ENCODE measurements at regions not wholly inside any gene's neighbourhood (a gene's known extent, or its start where the extent isn't known, plus 50 kb on each side); places are given as distances from the start of the nearest gene placed in this dataset.
"Not testable (repeated sequence)": the region's sequence is repeated elsewhere in the genome, so short reads cannot be mapped to it uniquely, and the experiment has no call there.

DNA sequence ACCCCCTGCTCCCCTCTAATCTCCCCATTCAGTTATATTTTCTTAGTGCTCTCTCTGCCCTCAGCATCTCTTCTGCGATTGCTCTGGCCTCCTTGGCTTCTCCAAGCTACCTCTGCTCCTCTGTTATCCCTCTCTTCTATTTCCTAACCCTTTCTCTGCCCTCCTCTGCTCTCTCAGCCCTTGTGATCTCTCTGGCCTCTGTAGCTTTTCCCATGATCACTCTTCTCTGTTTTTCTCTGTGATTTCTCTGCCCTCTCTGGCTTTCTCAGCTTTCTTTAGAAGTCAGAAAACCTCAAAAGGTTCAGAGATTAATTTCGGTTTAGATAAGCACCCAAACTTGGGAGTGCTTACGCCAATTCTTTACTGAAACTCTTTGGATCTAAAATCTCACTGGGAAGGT lies 795.0 kb downstream of the DIAPH3 start:
- no peak for DNase-seq (ENCODE audit: low spot score)
- intact Hi-C loops (cut with DNase I), result no loop called here

DNA sequence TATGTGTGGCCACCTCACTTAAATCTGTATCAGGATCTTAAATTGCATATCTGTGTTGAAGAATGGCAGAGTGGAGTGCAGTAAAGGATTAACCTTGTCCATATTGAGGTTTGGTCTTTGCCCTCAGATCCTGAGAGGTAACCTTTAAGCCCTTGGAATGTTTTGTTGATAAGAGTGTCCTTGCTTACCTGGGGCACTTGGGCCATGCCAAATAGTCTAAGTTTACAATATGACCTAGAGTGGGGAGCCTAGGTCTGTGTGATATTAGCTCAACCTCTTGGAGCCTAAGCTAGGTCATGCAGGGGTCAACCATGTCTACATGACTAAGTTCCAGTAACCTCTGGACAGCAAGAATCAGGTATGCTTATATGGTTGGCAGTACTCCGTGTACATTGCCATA lies 792.5 kb downstream of the DIAPH3 start:
- intact Hi-C loops (cut with DNase I), result no loop called here
- DNase-seq (ENCODE audit: low spot score), result no peak

DNA sequence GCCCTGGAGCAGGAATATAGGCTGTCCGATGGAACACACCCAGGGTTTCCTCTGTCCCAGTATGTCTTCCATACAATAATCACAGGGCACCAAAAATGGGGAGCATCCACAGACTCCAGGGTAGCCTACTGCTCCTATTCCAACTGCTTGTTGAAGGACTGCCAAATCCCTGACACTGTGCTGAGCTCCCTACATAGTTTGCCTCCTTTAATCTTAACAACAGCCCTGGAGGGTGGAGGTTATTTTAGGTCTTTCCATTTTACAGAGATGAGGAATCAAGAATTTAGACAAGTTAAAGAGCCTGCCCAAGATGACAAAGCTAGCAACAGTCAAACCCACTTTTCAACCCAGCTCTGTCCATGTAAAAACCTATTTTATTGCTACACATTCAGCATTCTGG lies 790.4 kb downstream of the DIAPH3 start:
- intact Hi-C loops (cut with DNase I), result no loop called here
- no peak for DNase-seq (ENCODE audit: low spot score)

DNA sequence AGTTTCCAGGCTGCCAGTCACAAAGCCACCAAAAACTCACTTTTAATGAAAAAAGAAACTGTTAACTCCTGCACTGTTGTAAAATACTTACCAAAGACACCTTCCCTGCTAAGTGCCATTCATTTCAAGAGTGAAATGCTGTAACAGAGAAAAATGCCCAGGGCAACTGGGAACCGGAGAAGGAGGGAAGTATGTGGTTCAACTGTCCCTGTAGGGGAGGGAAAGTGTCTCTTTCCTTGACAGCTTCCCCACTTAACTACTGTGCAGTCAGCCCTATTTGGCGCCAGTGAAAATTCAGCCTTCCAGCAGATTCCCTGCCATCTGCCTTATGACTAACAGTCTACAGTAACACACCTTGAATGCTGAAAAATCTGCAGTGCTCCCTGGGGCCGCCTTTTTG lies 789.0 kb downstream of the DIAPH3 start:
- no peak for DNase-seq (ENCODE audit: low spot score)
- intact Hi-C loops (cut with DNase I), result no loop called here

DNA sequence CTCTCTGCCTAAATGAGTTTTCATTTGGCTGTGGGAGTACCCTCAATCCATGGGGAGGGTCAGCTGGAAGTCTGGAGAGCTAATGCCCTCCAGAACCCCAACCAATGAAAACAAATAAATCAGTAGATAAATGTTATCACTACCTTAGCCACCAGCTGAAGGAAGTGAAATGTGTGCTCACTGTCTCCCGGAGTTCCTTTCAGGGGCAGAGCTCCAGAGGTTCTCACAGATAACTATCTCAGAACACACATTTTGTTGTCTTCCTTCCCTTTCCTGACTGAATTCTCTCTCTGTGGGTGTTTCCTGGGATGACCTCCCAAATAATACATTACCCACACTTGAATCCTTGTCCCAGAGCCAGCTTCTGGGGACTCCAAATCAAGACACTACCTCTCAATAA lies 779.6 kb downstream of the DIAPH3 start:
- intact Hi-C loops (cut with DNase I), result no loop called here
- no peak for DNase-seq (ENCODE audit: low spot score)

DNA sequence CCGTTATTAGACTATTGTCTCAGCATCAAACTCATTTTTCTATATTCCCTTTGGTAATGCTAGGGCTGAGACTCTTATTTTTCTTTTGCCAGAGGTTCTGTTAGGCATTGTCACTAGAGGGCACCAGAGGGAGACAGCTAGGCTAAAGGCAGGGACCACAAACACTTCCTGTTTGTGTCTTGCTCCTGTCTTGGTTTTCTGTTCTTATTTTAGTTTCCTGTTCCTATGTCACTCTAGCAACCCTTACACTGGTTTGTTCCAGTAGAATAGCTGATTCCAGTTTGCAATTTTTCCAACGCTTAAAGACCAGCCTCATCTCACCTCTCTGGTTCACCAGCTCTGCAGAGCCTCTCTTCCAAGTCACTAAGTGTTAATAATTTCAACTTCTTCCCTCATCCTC lies 772.0 kb downstream of the DIAPH3 start:
- intact Hi-C loops (cut with DNase I), result loop anchor here in 1 of 2 donors (5.0 kb wide), 1 partner anchor 286 kb away; no protein-coding TSS in a partner anchor

DNA sequence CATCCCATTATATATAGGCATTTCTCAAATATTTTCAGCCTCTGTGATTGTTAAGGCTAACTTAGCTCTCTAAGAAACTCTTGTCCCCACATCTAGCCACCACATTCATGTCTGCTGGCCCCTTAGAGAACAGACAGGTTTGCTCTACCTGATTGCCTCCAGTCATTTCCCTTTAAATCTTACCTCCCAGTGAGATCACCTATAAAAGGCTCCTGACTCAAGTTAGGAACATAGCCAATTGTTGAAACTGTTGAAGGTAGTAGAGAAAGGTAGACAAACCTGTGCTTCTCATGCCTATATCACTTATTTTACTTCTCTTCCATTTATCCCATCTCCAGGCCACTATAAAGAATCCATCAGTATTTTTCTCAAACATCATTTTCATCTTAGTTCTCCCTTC lies 771.4 kb downstream of the DIAPH3 start:
- intact Hi-C loops (cut with DNase I), result loop anchor here in 1 of 2 donors (5.0 kb wide), 1 partner anchor 285 kb away; no protein-coding TSS in a partner anchor
- DNase-seq (ENCODE audit: low spot score), result no peak

More for the DNA sequence above, 772.0 kb downstream of the DIAPH3 start:
- no peak for DNase-seq (ENCODE audit: low spot score)

DNA sequence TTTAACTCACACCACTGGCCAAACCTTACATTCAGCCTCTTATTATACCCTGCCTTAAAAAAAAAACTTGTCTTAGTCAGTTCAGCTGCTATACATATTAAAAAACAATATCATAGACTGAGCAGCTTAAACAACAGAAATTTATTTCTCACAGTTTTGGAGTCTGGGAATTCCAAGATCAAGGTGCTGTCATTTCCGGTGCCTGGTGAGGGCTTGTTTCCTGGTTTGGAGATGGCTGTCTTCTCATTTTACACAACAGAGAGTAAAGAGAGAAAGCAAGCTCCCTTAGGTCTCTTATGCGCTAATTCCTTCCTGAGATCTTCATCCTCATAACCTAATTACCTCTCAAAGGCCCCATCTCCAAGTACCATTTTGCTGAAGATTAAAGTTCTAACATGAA lies 769.2 kb downstream of the DIAPH3 start:
- no peak for DNase-seq (ENCODE audit: low spot score)
- intact Hi-C loops (cut with DNase I), result loop anchor here in 1 of 2 donors (5.0 kb wide), 1 partner anchor 283 kb away; no protein-coding TSS in a partner anchor

DNA sequence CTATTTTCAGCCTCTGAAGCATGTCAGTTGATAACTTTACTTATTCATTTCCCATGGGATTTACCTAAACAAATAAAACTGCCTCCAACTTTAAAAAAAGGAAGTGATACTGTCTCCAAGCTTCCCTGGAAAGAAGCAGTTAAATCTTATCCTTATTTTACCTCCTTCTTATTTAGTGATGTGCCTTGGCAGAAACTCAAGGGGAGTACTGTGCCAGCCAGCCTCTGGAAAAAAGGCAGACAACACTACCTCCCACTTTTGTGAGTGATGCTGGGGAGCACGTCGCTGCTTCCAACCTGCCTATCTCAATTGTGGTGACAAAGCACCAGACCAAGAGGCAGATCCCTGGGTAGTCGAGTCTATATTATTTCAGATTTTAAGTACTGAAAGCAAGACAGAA lies 765.6 kb downstream of the DIAPH3 start:
- intact Hi-C loops (cut with DNase I), result no loop called here
- no peak for DNase-seq (ENCODE audit: low spot score)

DNA sequence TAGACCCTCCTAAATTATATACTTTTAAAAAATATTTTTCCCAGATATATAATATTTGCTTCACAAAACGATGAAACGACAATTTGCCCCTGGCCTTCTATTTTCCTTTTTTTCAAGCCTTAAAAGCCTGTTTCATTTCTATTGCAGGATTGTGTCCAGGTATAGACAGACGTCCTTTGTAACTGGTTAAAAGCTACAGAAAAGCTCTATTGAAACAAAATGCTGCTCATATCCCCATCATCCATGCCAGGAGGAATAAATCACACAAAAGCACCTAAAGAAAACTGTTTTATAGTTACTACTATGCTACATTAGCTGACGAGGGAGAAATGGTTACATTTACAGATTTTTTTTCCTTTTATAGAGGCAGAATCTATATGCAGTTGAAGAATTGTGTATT lies 765.1 kb downstream of the DIAPH3 start:
- intact Hi-C loops (cut with DNase I), result no loop called here

DNA sequence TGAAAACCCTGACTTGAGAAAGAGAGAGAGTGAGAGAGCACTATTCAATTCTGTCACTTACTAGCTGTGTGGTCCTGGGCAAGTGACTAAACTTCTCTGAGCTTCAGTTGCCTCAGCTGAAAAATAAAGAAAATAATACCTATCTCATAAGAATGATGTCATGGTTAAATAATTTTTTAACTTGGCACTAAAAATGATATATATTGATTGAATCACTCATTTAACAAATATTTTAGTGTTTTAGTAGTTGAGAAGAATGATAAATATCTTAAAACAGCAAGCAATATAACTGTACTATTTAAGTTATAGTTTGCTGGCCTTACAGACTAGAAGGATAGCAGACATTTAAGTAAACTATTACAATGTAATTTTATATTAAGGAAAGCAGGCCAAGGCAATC lies 764.2 kb downstream of the DIAPH3 start:
- intact Hi-C loops (cut with DNase I), result no loop called here
- DNase-seq (ENCODE audit: low spot score), result no peak

More for the DNA sequence above, 765.1 kb downstream of the DIAPH3 start:
- no peak for DNase-seq (ENCODE audit: low spot score)

DNA sequence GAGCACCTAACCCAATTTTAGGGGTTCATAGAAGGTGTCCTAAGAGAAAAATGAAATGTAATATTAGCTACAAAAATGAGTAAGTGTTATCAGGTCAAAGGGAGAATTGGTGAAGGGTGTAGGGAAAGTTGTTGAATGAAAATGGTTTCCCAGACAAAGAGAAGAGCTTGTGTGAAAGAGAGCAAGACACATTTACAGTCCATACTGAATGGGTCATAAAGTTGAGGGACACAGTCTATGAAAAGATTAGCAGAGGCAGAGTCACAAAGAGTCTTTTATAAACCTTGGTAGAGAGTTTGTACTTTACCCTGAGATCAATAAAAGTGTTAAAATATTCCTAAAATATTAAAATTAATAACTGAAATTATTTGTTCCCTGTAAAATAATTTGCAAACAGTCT lies 759.4 kb downstream of the DIAPH3 start:
- intact Hi-C loops (cut with DNase I), result no loop called here
- DNase-seq (ENCODE audit: low spot score), result no peak

DNA sequence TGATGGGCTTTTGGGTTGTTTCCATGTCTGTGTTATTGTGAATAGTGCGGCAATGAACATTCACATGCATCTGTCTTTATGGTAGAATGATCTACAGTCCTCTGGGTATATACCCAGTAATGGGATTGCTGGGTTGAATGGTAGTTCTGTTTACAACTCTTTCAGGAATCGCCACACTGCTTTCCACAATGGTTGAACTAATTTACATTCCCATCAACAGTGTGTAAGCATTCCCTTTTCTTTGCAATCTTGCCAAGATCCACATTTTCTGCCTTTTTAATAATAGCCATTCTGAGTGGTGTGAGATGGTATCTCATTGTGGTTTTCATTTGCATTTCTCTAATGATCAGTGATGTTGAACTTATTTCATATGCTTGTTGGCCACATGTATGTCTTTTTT lies 756.5 kb downstream of the DIAPH3 start:
- DNase-seq (ENCODE audit: low spot score); intact Hi-C loops (cut with DNase I): not testable (repeated sequence)

DNA sequence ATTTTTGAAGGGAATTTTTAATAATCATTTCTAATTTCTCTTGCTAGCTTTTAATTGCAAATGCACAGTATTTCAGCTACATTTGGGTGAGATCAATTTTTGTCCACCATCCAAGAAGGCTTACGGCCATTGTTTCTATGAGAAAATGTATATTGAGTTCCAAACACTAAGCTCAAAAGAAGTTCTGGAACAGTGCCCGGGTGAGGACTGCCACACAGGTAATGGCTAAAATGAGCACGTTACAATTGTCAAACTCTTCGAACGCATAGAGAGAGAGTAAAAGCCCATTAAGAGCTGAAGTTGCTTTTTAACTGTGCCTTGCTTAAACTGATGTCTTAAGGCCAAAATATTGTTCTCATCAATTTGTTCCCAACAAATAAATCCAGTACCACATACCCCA lies 755.0 kb downstream of the DIAPH3 start:
- DNase-seq (ENCODE audit: low spot score), result no peak
- intact Hi-C loops (cut with DNase I), result no loop called here

DNA sequence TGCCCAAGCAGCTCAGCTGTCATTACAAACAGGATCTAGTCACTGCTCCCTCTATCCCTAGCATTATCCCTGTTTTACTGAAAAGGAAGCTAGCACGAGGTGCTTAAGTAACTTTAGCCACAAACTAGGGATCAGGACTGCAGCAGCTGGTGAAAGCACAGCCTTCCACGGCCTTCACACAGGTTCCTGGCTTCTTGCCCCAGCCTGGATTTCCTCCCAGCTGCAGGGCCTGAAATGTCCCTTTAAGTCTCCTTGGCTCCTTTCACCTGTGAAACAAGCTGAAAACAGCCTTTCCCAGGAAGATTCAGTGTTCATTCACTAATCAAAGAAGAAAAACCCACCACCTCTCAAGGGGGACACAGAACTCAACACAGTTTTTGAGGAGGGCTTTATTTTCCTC lies 754.5 kb downstream of the DIAPH3 start:
- intact Hi-C loops (cut with DNase I), result no loop called here
- no peak for DNase-seq (ENCODE audit: low spot score)

DNA sequence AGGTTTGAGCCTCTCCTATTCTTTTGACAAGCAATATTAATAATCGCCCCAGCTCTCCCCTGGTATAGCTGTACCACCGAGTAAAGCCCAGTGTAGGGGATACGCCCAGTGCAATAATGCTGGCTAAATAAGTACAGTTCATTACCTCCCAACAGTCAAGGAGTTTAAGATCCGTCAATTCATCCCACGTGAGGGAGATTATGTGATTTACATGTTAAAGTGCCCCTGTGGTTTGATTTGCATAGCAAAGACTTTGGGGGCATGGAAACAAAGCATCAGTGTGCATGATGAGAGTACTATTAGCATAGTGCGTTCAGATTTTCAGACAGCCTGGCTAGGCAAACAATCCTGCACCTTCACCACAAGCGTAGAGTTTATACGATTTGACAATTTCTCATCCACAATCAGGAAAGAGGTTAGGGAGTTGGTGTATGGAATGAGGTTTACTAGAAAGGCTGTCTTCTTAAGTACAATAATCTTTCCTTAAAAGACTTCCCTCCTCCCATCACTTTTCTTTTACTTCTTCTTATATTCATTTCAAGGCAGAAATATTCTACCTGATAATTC lies 754.0 kb downstream of the DIAPH3 start:
- DNase-seq (ENCODE audit: low spot score), result no peak
- intact Hi-C loops (cut with DNase I), result no loop called here

DNA sequence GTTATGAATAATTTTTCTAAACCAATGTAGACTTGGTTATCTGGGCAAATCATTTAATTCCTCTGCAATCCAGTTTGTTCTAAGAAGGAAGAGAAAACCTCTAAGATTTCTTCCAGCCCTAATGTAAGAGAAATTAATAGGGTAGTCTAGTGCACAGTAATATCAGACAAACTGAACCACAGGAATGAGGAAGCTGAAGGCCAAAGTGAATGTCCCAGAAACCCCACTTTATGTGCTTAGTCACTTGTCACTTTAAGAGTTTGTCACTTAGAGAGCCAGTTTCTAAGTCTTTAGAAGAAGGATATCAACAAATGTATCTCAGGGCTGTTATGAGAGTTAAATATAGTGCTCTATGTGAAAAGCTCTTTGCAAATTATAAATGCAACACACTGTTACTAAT lies 750.6 kb downstream of the DIAPH3 start:
- no peak for DNase-seq (ENCODE audit: low spot score)
- intact Hi-C loops (cut with DNase I), result no loop called here

DNA sequence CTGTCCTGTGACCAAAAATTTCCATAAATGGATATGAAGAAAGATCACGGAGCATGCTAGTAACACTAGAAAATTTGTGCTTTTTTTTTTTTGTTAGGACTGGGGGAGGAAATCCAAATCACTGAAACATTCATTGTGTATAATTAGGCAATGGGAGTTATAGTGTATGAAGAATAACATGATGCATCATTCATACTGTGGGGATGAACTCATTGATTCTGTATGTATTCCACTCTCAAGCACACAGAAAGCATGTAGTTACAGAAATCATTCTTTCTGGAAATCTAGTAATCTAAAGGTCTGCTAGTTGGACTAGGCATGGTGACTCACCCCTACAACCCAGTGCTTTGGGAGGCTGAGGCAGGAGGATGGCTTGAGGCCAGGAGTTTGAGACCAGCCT lies 749.7 kb downstream of the DIAPH3 start:
- intact Hi-C loops (cut with DNase I), result no loop called here
- DNase-seq (ENCODE audit: low spot score), result no peak

DNA sequence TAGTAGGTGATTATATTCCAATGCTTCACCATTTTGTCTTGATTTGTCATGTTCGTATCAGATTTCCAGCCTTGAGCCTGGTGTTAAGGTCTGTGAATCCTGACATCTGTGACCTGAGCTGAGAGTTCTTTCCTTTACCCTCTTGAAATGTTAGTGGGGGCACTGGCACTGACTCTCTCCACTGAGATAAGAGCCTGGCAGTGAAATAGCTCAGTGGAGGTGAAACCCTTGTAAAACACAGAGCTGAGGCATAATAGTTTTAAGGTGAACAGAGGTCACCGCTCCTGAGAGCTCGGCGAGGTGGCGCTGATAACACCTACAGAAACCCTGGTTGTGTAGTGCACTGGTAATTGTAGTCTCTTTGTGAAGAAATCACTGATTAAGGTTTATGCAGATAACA lies 748.2 kb downstream of the DIAPH3 start:
- no peak for DNase-seq (ENCODE audit: low spot score)
- intact Hi-C loops (cut with DNase I), result no loop called here

DNA sequence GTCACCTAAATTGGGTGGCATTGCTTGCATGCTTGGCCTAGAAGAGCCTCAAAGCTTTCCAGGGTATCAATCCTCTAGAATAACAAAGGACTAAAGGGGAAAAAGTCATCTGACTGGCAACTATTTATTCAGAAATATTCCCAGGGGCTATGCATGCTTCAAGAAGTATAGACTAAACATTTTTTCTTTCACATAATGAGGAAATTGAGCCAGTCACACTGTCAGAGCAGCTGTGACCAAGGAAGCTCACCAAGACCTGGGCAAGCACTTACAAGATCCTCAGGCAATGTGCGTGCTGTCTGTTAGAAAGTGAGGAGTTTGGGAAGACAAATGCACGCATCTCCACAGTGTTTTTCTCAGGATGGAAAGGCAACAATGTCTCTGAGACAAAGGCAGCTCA lies 747.2 kb downstream of the DIAPH3 start:
- intact Hi-C loops (cut with DNase I), result no loop called here
- DNase-seq (ENCODE audit: low spot score), result no peak

DNA sequence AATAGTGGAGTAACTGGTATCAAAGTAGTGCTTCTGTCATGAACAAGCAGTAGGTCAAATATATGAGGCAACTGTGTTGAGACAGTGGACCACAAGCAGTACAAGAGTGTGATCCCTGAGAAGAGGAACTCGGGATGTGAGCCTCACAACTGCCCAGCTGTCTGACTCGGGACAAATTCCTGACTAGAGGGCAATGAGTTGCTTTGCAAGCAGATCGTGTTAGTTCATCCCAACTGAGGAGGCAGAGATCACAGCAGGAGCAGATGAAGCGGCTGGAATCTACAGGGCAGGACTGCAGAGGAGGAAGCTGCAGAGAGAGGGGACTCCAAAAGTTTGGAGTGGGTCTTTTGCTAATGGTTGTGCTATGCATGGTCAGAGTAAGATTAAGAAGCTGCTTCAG lies 741.1 kb downstream of the DIAPH3 start:
- intact Hi-C loops (cut with DNase I), result no loop called here

More for the DNA sequence above, 741.1 kb downstream of the DIAPH3 start:
- DNase-seq (ENCODE audit: low spot score), result no peak

All from posterior vena cava (tissue), 2 donors.